NCI-H1930 (cell line): ENCODE measurements at regions not wholly inside any gene's neighbourhood (a gene's known extent, or its start where the extent isn't known, plus 50 kb on each side); places are given as distances from the start of the nearest gene placed in this dataset.

Source experiments
- DNase-seq, 2 experiments: peaks; one replicate each; lab custom pipeline; 2025; lab: John Stamatoyannopoulos, UW

- DNase-seq, result peak in 1 of 2 experiments; percentile 65
These were observed 484.5 kb downstream of the KCNJ2 start for GRCh38 chr17:70653850-70654249.

GRCh38 chr17:70654706-70655105, 485.4 kb downstream of the KCNJ2 start:
- no peak for DNase-seq

- peak; percentile 39 to 45 for DNase-seq
These were observed 486.0 kb downstream of the KCNJ2 start for GRCh38 chr17:70655176-70655958.

DNA sequence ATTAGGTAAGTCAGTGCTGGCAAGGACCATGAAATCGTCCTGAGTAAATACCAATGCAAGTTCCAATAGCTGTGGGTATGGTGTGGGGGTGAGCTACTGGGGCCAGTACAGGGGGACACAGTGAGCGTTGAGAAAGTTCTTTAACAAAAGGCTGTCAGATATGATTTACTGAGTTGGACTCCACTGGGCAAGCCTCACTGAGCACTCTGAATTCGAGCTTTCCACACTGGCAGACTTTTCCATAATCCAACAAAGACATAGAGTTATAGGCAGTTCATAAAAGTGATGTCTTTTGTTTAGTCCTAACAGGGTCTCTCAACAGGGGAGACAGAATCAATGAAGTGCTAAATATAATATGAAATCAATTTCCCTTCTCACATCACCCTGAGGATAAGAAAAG, 489.0 kb downstream of the KCNJ2 start:
- DNase-seq, result no peak

GRCh38 chr17:70658840-70659239, 489.5 kb downstream of the KCNJ2 start:
- no peak for DNase-seq

GRCh38 chr17:70661342-70662222, 492.2 kb downstream of the KCNJ2 start:
- DNase-seq, result peak in 1 of 2 experiments; percentile 80

GRCh38 chr17:70668276-70668937, 499.1 kb downstream of the KCNJ2 start:
- DNase-seq, result no peak

GRCh38 chr17:70668938-70669778, 499.8 kb downstream of the KCNJ2 start:
- DNase-seq, result no peak

GRCh38 chr17:70674061-70674460, 504.7 kb downstream of the KCNJ2 start:
- DNase-seq, result no peak

GRCh38 chr17:70675070-70675590, 505.8 kb downstream of the KCNJ2 start:
- DNase-seq, result no peak

- DNase-seq, result no peak
These were observed 508.7 kb downstream of the KCNJ2 start for GRCh38 chr17:70677783-70678647.

DNA sequence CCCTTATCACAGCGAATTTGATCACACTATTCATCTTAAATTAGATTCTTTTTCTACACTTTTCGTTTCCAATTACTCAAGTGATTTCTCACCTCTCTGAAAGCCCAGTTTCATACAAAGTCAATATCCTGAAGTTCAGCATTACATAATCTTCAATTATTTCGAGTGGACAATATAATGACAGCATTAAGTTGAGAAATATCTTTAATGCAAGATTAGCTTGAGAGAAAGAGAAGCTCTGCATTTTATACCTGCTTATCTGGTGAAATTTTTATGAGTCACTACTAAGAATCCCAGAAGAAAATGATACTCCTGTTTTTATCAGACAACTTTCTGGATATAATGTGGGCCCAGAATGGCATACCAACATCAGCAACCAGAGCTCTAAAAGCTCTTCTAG, 509.6 kb downstream of the KCNJ2 start:
- no peak for DNase-seq

DNA sequence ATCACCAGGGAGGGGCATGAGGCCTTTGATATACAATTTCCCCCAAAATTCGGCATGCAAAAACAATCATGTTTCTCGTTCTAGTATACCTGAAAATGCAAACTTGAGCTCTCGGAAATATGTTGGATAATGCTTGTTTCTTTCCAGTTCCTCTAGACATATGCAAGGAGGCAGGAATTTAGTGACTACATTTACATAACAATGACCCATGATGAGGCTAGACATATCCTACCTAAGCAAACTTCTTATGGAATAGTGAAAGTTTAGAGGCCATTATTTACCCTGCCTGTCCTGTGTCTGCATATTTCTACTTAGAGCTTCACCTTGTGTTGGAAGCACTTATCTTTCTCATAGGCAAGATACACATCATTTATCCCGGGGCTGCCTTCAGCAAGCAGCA, 514.6 kb downstream of the KCNJ2 start:
- DNase-seq, result no peak

- no peak for DNase-seq
These were observed 518.1 kb downstream of the KCNJ2 start for GRCh38 chr17:70687421-70687820.

- DNase-seq, result no peak
These were observed 521.8 kb downstream of the KCNJ2 start for GRCh38 chr17:70691150-70691549.

GRCh38 chr17:70699408-70699807, 530.1 kb downstream of the KCNJ2 start:
- no peak for DNase-seq

DNA sequence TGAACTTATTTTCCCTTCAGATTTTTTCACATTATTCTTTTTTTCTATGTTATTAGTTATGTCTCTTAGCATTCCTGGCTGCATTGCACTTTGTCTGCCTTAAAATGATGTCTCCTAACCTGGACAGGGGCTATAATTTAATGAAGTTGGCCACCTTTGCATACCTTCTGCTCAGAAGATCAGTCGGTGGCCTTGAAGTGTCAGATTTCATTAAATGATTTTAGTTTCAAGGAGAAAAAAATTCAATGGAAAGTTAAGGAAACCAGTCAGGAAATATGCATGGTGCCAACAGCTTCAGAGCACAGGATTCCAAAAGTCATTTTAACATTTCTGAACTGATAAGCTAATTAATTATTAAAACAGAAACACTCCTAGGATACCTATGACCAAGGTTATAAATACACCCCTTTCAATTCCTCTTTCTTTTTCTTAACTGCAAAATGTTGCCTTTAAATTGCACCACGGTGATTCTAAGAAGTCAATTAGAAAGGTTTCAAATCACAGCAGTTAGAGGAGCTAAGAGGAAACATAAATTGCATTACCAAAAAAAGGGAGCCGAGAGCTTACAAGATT, 533.4 kb downstream of the KCNJ2 start:
- DNase-seq, result no peak

DNA sequence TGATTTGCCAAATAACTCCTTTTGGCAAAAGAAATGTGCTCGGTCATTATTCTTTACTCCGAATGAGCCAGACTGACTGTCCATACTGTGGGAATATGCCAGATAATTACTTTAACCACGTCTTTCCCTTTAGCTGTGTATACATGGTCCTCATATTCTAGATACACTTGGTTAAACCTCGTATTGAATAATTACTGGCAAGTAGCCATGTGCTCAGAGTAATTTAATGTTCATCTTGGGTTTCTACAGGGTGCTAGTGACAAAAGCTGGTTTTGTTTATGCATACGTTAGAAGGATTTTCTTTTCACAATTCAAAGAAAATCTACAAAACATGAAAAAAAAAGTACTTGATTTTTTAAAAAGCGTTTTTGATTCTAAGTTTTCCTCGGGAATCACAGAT, 540.3 kb downstream of the KCNJ2 start:
- no peak for DNase-seq

- DNase-seq, result no peak
These were observed 544.4 kb downstream of the KCNJ2 start for GRCh38 chr17:70713694-70714093.

GRCh38 chr17:70716551-70716950, 547.2 kb downstream of the KCNJ2 start:
- DNase-seq, result no peak
